HG03520 (cell line): ENCODE measurements at regions not wholly inside any gene's neighbourhood (a gene's known extent, or its start where the extent isn't known, plus 50 kb on each side); places are given as distances from the start of the nearest gene placed in this dataset.

ENCODE experiments used
- ATAC-seq: cut with Tn5 transposase; IDR thresholded peaks from one replicate; pipeline ENCODE4 v1.9.1; 2021; ENCODE audit warnings: mild to moderate bottlenecking, moderate library complexity; ENCODE audit not compliant: unreplicated experiment

GRCh38 chr5:68379275-68380036 lies 163.9 kb downstream of the PIK3R1 start:
- no peak for ATAC-seq

GRCh38 chr5:68380078-68380477 lies 164.5 kb downstream of the PIK3R1 start:
- no peak for ATAC-seq

GRCh38 chr5:68381060-68381459 lies 165.5 kb downstream of the PIK3R1 start:
- ATAC-seq = no peak

GRCh38 chr5:68381909-68382308 lies 166.4 kb downstream of the PIK3R1 start:
- no peak for ATAC-seq

- ATAC-seq = no peak
These were observed 167.1 kb downstream of the PIK3R1 start for GRCh38 chr5:68382640-68383039.

GRCh38 chr5:68383888-68384310 lies 168.3 kb downstream of the PIK3R1 start:
- no peak for ATAC-seq

GRCh38 chr5:68384936-68385594 lies 169.5 kb downstream of the PIK3R1 start:
- no peak for ATAC-seq

- no peak for ATAC-seq
These were observed 170.4 kb downstream of the PIK3R1 start for GRCh38 chr5:68385936-68386335.

GRCh38 chr5:68387074-68387796 lies 171.7 kb downstream of the PIK3R1 start:
- ATAC-seq = no peak

GRCh38 chr5:68389618-68390017 lies 174.1 kb downstream of the PIK3R1 start:
- no peak for ATAC-seq

- no peak for ATAC-seq
These were observed 177.1 kb downstream of the PIK3R1 start for GRCh38 chr5:68392617-68393016.

GRCh38 chr5:68395302-68395701 lies 179.7 kb downstream of the PIK3R1 start:
- ATAC-seq = no peak

GRCh38 chr5:68395926-68396511 lies 180.5 kb downstream of the PIK3R1 start:
- ATAC-seq = no peak

- no peak for ATAC-seq
These were observed 181.2 kb downstream of the PIK3R1 start for GRCh38 chr5:68396722-68397121.

GRCh38 chr5:68398146-68398812 lies 182.7 kb downstream of the PIK3R1 start:
- no peak for ATAC-seq

- no peak for ATAC-seq
These were observed 187.7 kb downstream of the PIK3R1 start for GRCh38 chr5:68403301-68403700.

GRCh38 chr5:68404246-68404645 lies 188.7 kb downstream of the PIK3R1 start:
- no peak for ATAC-seq

- ATAC-seq = no peak
These were observed 189.6 kb downstream of the PIK3R1 start for GRCh38 chr5:68405026-68405684.

GRCh38 chr5:68405784-68406743 lies 190.5 kb downstream of the PIK3R1 start:
- ATAC-seq = no peak
